ENCODE measurements at regions not wholly inside any gene's neighbourhood (a gene's known extent, or its start where the extent isn't known, plus 50 kb on each side); places are given as distances from the start of the nearest gene placed in this dataset.

DNA sequence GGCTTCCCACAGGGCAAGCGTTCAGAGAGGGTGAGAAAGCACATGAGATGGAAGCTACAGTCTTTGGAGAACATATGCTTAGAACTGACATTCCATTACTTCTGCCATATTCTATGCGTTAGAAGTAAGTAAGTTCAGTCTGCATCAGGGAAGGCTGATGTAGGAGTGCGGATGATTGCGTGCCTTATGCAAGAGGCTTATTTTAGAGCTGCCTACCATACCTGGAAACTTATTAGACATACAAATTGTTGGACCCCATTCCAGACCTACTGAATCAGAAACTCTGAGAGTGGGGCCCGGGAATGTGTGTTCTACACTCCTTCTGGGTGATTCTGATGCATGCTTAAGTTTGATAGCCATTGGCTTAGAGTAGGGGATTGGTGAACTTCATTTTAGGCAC is 174.9 kb downstream of the KTN1 start:
- no peak for DNase-seq (ENCODE audit: extremely low read depth, low read depth)
- TF ChIP-seq, protein P1, sequence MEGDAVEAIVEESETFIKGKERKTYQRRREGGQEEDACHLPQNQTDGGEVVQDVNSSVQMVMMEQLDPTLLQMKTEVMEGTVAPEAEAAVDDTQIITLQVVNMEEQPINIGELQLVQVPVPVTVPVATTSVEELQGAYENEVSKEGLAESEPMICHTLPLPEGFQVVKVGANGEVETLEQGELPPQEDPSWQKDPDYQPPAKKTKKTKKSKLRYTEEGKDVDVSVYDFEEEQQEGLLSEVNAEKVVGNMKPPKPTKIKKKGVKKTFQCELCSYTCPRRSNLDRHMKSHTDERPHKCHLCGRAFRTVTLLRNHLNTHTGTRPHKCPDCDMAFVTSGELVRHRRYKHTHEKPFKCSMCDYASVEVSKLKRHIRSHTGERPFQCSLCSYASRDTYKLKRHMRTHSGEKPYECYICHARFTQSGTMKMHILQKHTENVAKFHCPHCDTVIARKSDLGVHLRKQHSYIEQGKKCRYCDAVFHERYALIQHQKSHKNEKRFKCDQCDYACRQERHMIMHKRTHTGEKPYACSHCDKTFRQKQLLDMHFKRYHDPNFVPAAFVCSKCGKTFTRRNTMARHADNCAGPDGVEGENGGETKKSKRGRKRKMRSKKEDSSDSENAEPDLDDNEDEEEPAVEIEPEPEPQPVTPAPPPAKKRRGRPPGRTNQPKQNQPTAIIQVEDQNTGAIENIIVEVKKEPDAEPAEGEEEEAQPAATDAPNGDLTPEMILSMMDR (IDR thresholded peaks at IDR 0.05; ENCODE audit: low read depth, low read length, missing control alignments): no peak
- H3K4me3 ChIP-seq (replicated peaks; ENCODE audit: low read depth, low read length): no peak overlapping the region

DNA sequence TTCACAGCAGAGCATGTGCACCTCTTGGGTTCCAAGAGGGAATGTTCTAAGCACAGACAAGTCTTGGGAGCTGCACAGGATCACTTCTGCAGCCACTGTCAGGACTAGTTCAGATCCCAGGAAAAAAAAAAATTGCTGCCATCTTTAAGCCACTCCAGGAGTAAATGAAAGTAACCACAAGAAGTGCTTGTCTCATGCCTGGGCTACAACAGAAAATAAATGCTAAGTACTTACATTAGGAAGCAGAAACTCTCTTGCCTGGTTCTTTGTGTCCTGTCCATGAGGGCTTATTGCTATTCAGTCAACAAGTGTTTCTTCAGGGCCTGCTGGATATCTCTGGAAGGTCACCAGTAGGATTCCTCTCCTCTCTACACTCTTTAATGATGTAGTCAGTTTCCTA is 176.1 kb downstream of the KTN1 start:
- H3K4me3 ChIP-seq (replicated peaks; ENCODE audit: low read depth, low read length): no peak overlapping the region
- DNase-seq (ENCODE audit: extremely low read depth, low read depth): no peak
- TF ChIP-seq, protein P1 (IDR thresholded peaks at IDR 0.05; ENCODE audit: low read depth, low read length, missing control alignments): no peak

DNA sequence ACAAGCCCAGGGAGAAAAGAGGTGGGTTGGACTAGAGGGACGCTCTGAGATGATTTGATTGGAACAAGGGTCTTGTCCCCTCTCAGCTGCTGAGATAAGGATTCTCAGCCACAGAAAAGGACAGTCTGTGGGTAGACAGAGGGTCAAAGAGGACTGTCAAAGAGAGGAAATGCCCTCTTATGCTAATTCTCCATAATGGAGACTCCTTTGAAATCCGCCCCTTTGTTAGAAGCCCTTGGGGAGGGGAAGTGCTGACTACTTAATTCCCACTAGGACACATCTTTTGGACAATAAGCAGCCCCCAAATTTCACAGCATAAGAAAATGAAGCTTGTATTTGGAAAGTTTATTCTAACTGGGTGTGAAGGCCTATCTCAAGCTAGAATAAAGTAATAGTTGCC is 176.6 kb downstream of the KTN1 start:
- DNase-seq (ENCODE audit: extremely low read depth, low read depth): no peak
- no peak overlapping the region for H3K4me3 ChIP-seq (replicated peaks; ENCODE audit: low read depth, low read length)
- TF ChIP-seq, protein P1 (IDR thresholded peaks at IDR 0.05; ENCODE audit: low read depth, low read length, missing control alignments): no peak

DNA sequence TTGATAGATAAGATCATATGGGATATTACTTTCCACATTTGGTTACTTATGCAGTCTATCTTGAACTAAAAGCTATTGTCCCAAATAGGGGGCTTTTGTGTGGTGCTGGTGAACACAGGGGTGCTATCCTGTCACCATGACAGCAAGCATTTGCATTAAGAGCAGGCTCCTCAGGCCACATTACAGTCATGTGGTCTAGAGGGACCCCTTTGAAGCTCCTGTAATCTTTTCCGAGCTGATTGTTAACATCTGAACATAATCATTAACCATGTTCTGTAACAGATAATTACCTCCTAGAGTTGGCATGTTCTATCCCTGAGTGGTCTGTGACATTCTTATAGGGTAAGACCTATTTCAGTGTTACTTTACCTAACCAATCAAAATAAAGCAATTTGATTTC is 178.8 kb downstream of the KTN1 start:
- H3K4me3 ChIP-seq (replicated peaks; ENCODE audit: low read depth, low read length): no peak overlapping the region
- TF ChIP-seq, protein P1 (IDR thresholded peaks at IDR 0.05; ENCODE audit: low read depth, low read length, missing control alignments): no peak
- DNase-seq (ENCODE audit: extremely low read depth, low read depth): no peak

DNA sequence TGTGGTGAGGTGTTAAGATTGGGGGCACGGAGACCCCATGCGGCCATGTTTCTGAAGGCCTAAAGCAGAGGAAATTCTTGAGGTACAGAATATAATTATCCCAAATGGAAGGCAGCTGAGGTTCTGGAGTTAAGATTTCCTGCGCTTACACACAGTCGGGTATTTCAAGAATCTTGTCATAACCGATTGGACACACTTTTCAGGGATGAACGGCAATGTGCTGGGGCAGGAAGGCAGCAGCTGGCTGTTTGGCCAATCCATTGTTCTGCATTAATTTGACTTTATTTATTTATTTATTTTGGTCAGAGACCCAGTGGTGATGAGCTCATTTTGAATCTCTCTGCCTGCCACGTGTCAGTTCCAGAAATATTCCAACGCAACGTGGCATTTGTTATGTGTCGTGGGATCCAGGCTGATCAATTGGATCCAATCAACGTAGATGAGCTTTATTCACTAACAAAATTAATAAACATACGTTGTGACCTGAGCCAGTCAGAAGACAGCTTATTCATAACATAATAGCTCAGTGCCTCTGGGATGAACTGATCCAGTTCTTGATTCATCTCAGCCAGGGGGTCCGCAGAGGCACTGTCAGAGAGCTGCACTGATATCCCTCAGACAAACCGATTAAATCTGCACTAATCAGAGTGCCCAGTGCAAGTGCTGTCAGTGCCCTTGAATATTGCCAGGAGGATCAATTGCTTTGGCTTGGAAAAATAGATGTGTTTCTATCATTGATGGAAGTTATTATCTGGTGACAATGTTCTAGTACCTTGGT is 181.0 kb downstream of the KTN1 start:
- no peak overlapping the region for H3K4me3 ChIP-seq (replicated peaks; ENCODE audit: low read depth, low read length)
- TF ChIP-seq, protein P1 (IDR thresholded peaks at IDR 0.05; ENCODE audit: low read depth, low read length, missing control alignments): no peak
- no peak for DNase-seq (ENCODE audit: extremely low read depth, low read depth)

DNA sequence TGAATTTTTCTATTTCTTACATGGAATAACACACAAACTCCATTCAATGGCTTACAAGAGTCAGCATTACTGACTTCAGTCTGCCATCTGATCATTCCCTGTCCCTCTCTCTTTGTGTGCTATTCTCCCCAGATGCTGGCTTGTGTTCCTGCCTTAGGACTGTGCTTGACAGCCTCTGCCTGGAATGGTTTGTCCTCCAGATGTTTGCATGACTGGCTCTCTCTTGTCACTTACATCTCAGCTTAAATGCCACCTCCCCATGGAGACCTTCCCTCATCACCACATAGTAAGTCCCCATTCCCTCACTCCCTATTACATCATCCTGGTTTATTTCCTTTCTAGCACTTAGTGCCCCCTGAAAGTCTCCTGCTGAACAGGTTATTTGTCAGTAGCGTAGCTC is 181.6 kb downstream of the KTN1 start:
- DNase-seq (ENCODE audit: extremely low read depth, low read depth): no peak
- TF ChIP-seq, protein P1 (IDR thresholded peaks at IDR 0.05; ENCODE audit: low read depth, low read length, missing control alignments): no peak

More for the DNA sequence above, 181.6 kb downstream of the KTN1 start:
- no peak overlapping the region for H3K4me3 ChIP-seq (replicated peaks; ENCODE audit: low read depth, low read length)

Data from HFF-Myc (cell line).